22Rv1 (cell line): ENCODE measurements at regions not wholly inside any gene's neighbourhood (a gene's known extent, or its start where the extent isn't known, plus 50 kb on each side); places are given as distances from the start of the nearest gene placed in this dataset.

ENCODE experiments used
- ZFX ChIP-seq: fragments of 450-650 bp; IDR thresholded peaks from 2 replicates; pipeline ENCODE4 v1.6.1; 2017; ENCODE audit warnings: antibody characterized with exemption, borderline replicate concordance
- TF ChIP-seq, protein P1 (sequence below): fragments of 450-650 bp; IDR thresholded peaks from 2 replicates; pipeline ENCODE4 v1.5.1; 2017; ENCODE audit warnings: mild to moderate bottlenecking

- TF ChIP-seq, protein P1, sequence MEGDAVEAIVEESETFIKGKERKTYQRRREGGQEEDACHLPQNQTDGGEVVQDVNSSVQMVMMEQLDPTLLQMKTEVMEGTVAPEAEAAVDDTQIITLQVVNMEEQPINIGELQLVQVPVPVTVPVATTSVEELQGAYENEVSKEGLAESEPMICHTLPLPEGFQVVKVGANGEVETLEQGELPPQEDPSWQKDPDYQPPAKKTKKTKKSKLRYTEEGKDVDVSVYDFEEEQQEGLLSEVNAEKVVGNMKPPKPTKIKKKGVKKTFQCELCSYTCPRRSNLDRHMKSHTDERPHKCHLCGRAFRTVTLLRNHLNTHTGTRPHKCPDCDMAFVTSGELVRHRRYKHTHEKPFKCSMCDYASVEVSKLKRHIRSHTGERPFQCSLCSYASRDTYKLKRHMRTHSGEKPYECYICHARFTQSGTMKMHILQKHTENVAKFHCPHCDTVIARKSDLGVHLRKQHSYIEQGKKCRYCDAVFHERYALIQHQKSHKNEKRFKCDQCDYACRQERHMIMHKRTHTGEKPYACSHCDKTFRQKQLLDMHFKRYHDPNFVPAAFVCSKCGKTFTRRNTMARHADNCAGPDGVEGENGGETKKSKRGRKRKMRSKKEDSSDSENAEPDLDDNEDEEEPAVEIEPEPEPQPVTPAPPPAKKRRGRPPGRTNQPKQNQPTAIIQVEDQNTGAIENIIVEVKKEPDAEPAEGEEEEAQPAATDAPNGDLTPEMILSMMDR, result no peak
- TF ChIP-seq ZFX, result no peak
Measured at GRCh38 chr15:38049891-38050290, 115.5 kb downstream of the TMCO5A start.
